A673 (cell line): ENCODE measurements at regions not wholly inside any gene's neighbourhood (a gene's known extent, or its start where the extent isn't known, plus 50 kb on each side); places are given as distances from the start of the nearest gene placed in this dataset.

Experiments used
- BruUV-seq: library from RNA; stranded (reverse); fragments of 400-500 nt; replicated peaks from 2 replicates; lab custom pipeline; 2021; lab: Mats Ljungman, UMichigan
- CTCF ChIA-PET: fragments of 300-600 bp; sonication (Branson Sonifier 250); formaldehyde crosslinking; loops from one replicate; lab custom pipeline; 2022; ENCODE audit warnings: antibody characterized with exemption; lab: Charles Lee
- POLR2A ChIA-PET: fragments of 300-600 bp; sonication (Branson Sonifier 250); formaldehyde crosslinking; loops from one replicate; lab custom pipeline; 2022; ENCODE audit warnings: antibody characterized with exemption; ENCODE audit not compliant: low non-redundant PET; lab: Charles Lee
- DNase-seq: peaks from one replicate; pipeline ENCODE4 v3.0.0-alpha.2; 2015; ENCODE audit warnings: low spot score
- H3K27ac ChIP-seq: fragments of 200-600 bp; sonication (generic); 2 replicates; pipeline ENCODE4 v1.5.1; 2016; ENCODE audit warnings: mixed run types, low read depth, mild to moderate bottlenecking, mixed read lengths, antibody characterized with exemption, low read length; ENCODE audit not compliant: poor library complexity, severe bottlenecking
- H3K27me3 ChIP-seq: fragments of 200-600 bp; sonication (generic); replicated peaks from 2 replicates; pipeline ENCODE4 v1.6.1; 2017; ENCODE audit warnings: mixed run types, low read depth, mild to moderate bottlenecking, mixed read lengths, antibody characterized with exemption, low read length; ENCODE audit not compliant: insufficient read depth, poor library complexity
- H3K36me3 ChIP-seq: fragments of 200-600 bp; sonication (generic); 2 replicates; pipeline ENCODE4 v1.6.1; 2016; ENCODE audit warnings: mixed run types, mild to moderate bottlenecking, mixed read lengths, antibody characterized with exemption, low read length; ENCODE audit not compliant: insufficient read depth, poor library complexity, severe bottlenecking
- H3K4me1 ChIP-seq: fragments of 200-600 bp; sonication (generic); 2 replicates; pipeline ENCODE4 v1.6.1; 2017; ENCODE audit warnings: mixed run types, mild to moderate bottlenecking, mixed read lengths, antibody characterized with exemption, low read length; ENCODE audit not compliant: insufficient read depth, poor library complexity, severe bottlenecking
- H3K4me3 ChIP-seq: fragments of 200-600 bp; sonication (generic); 2 replicates; pipeline ENCODE4 v1.5.1; 2016; ENCODE audit warnings: low read depth, mixed run types, mild to moderate bottlenecking, mixed read lengths, low read length; ENCODE audit not compliant: poor library complexity, severe bottlenecking
- H3K9me3 ChIP-seq: fragments of 200-600 bp; sonication (generic); 2 replicates; pipeline ENCODE4 v1.6.1; 2016; ENCODE audit warnings: mixed run types, low read depth, mild to moderate bottlenecking, mixed read lengths, antibody characterized with exemption, low read length; ENCODE audit not compliant: poor library complexity, severe bottlenecking
- EZH2 ChIP-seq: fragments of 200-600 bp; sonication (generic); IDR thresholded peaks from 2 replicates; pipeline ENCODE4 v1.6.1; 2017; ENCODE audit warnings: borderline replicate concordance, low read depth, mild to moderate bottlenecking, mixed read lengths, antibody characterized with exemption, low read length; ENCODE audit not compliant: poor library complexity, severe bottlenecking
- intact Hi-C: fragments of 100-400 bp; cut with micrococcal nuclease; formaldehyde crosslinking; loops from one replicate; pipeline ENCODE4 v1.10.0; 2022; ENCODE audit not compliant: unreplicated experiment
- TF ChIP-seq, protein P1 (sequence below): fragments of 300-800, 200-600 bp; sonication (generic); conservative IDR thresholded peaks from 2 replicates; pipeline ENCODE4 v1.5.1; 2017; ENCODE audit warnings: low read depth, mild to moderate bottlenecking, antibody characterized with exemption, low read length, moderate library complexity, mixed read lengths

- peaks cover 13% of the 10 kb centered on the region for H3K4me1 ChIP-seq
- no peak for DNase-seq
- CTCF ChIA-PET = no interaction called here
- BruUV-seq = no TSS peak
- H3K36me3 ChIP-seq = no peaks in the 10 kb centered on the region
- H3K27ac ChIP-seq = no peak overlapping the region
- intact Hi-C loops = no loop called here
- POLR2A ChIA-PET = no interaction called here
- no peaks in the 10 kb centered on the region for H3K27me3 ChIP-seq
- no peaks in the 10 kb centered on the region for H3K9me3 ChIP-seq
- H3K4me3 ChIP-seq = no peak overlapping the region
- TF ChIP-seq EZH2 = no peak
- TF ChIP-seq, protein P1, sequence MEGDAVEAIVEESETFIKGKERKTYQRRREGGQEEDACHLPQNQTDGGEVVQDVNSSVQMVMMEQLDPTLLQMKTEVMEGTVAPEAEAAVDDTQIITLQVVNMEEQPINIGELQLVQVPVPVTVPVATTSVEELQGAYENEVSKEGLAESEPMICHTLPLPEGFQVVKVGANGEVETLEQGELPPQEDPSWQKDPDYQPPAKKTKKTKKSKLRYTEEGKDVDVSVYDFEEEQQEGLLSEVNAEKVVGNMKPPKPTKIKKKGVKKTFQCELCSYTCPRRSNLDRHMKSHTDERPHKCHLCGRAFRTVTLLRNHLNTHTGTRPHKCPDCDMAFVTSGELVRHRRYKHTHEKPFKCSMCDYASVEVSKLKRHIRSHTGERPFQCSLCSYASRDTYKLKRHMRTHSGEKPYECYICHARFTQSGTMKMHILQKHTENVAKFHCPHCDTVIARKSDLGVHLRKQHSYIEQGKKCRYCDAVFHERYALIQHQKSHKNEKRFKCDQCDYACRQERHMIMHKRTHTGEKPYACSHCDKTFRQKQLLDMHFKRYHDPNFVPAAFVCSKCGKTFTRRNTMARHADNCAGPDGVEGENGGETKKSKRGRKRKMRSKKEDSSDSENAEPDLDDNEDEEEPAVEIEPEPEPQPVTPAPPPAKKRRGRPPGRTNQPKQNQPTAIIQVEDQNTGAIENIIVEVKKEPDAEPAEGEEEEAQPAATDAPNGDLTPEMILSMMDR = no peak
Observed at GRCh38 chr6:19416811-19417210, 420.4 kb upstream of the ID4 start.

DNA sequence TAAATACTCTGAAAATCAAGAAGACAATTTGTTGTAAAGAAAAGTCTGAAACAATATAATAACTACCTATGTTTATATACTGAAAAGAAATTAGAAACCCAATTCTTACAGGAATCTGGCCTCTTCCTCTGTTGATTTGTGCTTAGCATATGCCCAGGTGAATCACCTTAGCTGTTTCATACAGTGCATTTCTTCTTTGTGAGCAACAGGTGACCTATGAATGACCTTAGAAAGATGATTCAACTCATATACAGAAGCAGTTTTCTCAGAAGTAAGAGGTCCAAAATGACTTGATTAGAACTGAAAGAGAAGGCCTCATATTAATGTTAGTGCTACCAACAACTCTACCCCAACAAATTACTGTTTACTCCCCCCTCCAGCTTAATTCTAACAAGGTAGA, 419.5 kb upstream of the ID4 start:
- Histone ChIP-seq H3K4me3 (no peak overlapping the region), H3K4me1 (peaks cover 12% of the 10 kb centered on the region), H3K36me3 (no peaks in the 10 kb centered on the region), H3K27ac (no peak overlapping the region), H3K27me3 (no peaks in the 10 kb centered on the region), H3K9me3 (no peaks in the 10 kb centered on the region)
- POLR2A ChIA-PET = no interaction called here
- no peak for TF ChIP-seq EZH2
- TF ChIP-seq, protein P1 = no peak
- no peak for DNase-seq
- CTCF ChIA-PET = no interaction called here
- intact Hi-C loops = no loop called here
- no TSS peak for BruUV-seq

- intact Hi-C loops = no loop called here
- no peak overlapping the region for H3K27ac ChIP-seq
- CTCF ChIA-PET = no interaction called here
- H3K27me3 ChIP-seq = no peaks in the 10 kb centered on the region
- H3K4me3 ChIP-seq = no peak overlapping the region
- DNase-seq = no peak
- POLR2A ChIA-PET = no interaction called here
- no peak for TF ChIP-seq EZH2
- TF ChIP-seq, protein P1 = no peak
- no TSS peak for BruUV-seq
- no peaks in the 10 kb centered on the region for H3K4me1 ChIP-seq
- no peaks in the 10 kb centered on the region for H3K9me3 ChIP-seq
- H3K36me3 ChIP-seq = no peaks in the 10 kb centered on the region
Observed at GRCh38 chr6:19424853-19425252, 412.3 kb upstream of the ID4 start.
